ENCODE measurements at regions not wholly inside any gene's neighbourhood (a gene's known extent, or its start where the extent isn't known, plus 50 kb on each side); places are given as distances from the start of the nearest gene placed in this dataset.

- TF ChIP-seq CTCF (IDR thresholded peaks at IDR 0.05; ENCODE audit: control insufficient read depth, extremely low read depth, insufficient read depth), result no peak
- H3K4me3 ChIP-seq (ENCODE audit: low read depth, low read length), result no peak overlapping the region
- DNase-seq (ENCODE audit: low read depth), result no peak
Observed at GRCh38 chr5:86329318-86329717, 288.4 kb upstream of the COX7C start.

DNA sequence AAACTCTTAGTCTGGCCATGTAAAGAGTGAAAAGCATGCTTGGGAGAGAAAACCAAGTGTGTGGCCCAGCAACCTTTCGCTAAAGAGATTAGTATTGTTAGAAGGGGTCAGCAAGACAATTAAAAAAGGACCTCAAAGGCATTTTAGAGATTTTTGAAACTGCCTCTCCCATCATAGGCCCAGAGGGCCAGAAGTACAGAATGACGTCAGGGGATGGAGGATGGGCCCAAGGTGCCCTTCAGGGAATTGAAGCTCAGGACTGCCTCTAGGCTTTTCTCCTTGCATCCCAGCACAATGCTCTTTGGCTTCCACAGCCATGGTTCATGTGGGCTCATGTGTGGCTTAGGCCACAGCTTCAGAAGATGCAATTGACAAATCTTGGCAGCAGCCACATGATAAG is 287.0 kb upstream of the COX7C start:
- DNase-seq (ENCODE audit: low read depth), result no peak
- no peak for TF ChIP-seq CTCF (IDR thresholded peaks at IDR 0.05; ENCODE audit: control insufficient read depth, extremely low read depth, insufficient read depth)
- H3K4me3 ChIP-seq (ENCODE audit: low read depth, low read length), result no peak overlapping the region

GRCh38 chr5:86332851-86333250 is 284.9 kb upstream of the COX7C start:
- no peak for DNase-seq (ENCODE audit: low read depth)
- H3K4me3 ChIP-seq (ENCODE audit: low read depth, low read length), result no peak overlapping the region
- TF ChIP-seq CTCF (IDR thresholded peaks at IDR 0.05; ENCODE audit: control insufficient read depth, extremely low read depth, insufficient read depth), result no peak

DNA sequence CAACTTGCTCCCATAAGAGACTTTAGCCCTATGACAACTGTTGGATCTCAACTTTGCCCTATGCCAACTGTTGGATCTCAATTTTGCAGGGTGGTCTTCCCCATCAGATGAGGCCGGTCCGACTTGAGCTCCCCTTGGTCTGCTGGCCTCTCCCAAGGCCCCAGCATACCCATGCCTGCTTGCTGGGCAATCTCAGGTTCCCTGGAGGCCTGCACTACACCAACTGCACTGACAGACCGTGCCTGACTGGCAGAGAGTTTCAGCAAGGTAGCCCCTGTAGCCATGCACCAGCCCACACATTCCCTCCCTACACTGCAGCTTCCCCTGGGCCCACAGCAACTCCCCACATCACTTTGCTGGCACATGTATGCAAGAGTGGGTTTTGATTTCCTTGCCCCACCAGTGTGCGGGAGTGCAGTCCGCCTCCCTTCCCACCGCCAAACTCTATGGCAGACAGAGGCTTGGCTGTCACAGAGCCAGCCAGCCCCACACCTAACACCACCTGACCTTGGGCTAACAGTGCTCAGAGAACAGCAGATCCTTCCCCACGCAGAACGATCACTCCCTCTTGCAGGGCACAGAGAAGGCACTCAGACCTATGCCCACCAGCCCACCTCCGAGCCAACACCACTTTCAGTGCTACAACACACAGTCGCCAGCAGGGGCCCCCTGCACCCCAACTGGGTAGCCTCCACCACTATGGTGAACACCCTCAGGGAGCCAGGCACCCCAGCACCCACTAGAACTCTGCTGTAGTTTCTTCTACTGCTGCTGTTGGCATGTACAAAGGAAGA is 279.9 kb upstream of the COX7C start:
- no peak for DNase-seq (ENCODE audit: low read depth)
- TF ChIP-seq CTCF (IDR thresholded peaks at IDR 0.05; ENCODE audit: control insufficient read depth, extremely low read depth, insufficient read depth), result no peak

GRCh38 chr5:86354664-86355063 is 263.1 kb upstream of the COX7C start:
- no peak for TF ChIP-seq CTCF (IDR thresholded peaks at IDR 0.05; ENCODE audit: control insufficient read depth, extremely low read depth, insufficient read depth)
- DNase-seq (ENCODE audit: low read depth), result no peak
- no peak overlapping the region for H3K4me3 ChIP-seq (ENCODE audit: low read depth, low read length)

More for the DNA sequence above, 279.9 kb upstream of the COX7C start:
- no peak overlapping the region for H3K4me3 ChIP-seq (ENCODE audit: low read depth, low read length)

DNA sequence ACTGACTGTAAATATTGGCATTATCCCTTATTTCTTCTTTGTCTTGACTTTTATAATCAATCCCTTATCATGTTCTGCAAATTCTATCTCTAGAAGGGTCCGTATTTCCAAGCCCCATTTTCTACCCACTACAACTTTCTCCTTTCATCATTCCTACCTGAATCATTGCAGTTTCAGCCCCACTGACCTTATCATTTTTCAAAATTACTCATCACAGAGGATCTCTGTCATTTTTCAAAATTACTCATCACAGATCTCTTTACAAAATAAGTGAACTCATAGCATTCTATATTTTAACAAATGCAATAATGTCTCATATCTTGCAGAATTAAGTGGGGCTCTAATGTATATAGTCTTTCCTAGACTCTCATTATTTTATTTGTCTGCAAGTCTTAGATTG is 256.9 kb upstream of the COX7C start:
- no peak for DNase-seq (ENCODE audit: low read depth)
- TF ChIP-seq CTCF (IDR thresholded peaks at IDR 0.05; ENCODE audit: control insufficient read depth, extremely low read depth, insufficient read depth), result no peak
- no peak overlapping the region for H3K4me3 ChIP-seq (ENCODE audit: low read depth, low read length)

DNA sequence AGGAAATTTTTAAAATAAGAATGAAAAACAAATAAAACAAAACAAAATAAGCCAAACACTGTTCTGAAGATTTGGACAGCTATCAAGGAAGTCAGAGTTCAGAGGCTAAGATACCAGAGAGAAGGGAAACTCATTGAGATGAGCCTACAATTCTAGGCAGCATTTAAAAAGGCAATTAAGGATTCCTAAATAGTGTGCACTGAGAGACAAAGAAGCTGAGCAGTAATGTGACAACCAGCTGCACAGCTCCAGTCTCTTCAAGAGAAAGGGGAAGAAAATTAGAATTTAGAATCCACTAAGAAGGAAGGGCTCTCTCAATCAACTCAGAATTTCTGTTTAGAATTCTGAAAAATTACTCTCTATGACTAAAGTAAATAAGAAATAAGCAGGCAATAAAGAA is 246.7 kb upstream of the COX7C start:
- no peak for TF ChIP-seq CTCF (IDR thresholded peaks at IDR 0.05; ENCODE audit: control insufficient read depth, extremely low read depth, insufficient read depth)
- no peak overlapping the region for H3K4me3 ChIP-seq (ENCODE audit: low read depth, low read length)
- DNase-seq (ENCODE audit: low read depth), result no peak

Data from LNCaP clone FGC (cell line).